ENCODE measurements at regions not wholly inside any gene's neighbourhood (a gene's known extent, or its start where the extent isn't known, plus 50 kb on each side); places are given as distances from the start of the nearest gene placed in this dataset.

DNA sequence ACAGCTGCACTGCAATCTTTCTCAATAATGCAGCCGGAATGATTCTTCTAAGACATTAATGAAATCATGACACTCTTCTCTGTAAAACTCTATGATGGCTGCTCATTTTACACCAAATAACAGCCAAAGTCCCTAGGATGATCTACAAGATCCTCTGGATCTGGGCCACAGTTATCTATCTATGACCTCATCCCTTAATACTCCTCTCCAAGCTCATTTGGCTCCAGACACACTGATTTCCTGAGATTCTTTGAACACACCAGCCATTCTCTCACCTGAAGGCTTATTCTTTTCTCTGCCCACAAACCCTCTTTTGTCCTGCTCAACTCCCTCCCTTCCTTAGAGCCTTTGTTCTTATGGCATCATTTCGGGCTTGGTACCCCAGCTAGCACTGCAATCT is 577.4 kb upstream of the ANKRD30A start:
- Histone ChIP-seq H3K9me3 (replicated peaks in 1 of 2; ENCODE audit: control insufficient read depth in 1 of 2, insufficient read depth in 1 of 2, low read length in 2 of 2) (peaks cover 0 to 6% of the 10 kb centered on the region in 2 donors), H3K79me2 (ENCODE audit: insufficient read depth, low read length) (no peaks in the 10 kb centered on the region), H3K36me3 (replicated peaks in 1 of 2; ENCODE audit: control insufficient read depth in 1 of 2, insufficient read depth in 2 of 2, low read length in 2 of 2) (no peaks in the 10 kb centered on the region), H4K20me1 (ENCODE audit: insufficient read depth, low read length) (no peaks in the 10 kb centered on the region), H3K27me3 (ENCODE audit: control insufficient read depth in 2 of 2, insufficient read depth in 2 of 2, low read length in 2 of 2) (no peaks in the 10 kb centered on the region), H3K4me1 (ENCODE audit: control insufficient read depth in 1 of 2, insufficient read depth in 2 of 2, low read length in 2 of 2) (no peaks in the 10 kb centered on the region), H3K4me3 (replicated peaks in 1 of 3; ENCODE audit: low read depth in 2 of 3, low read length in 3 of 3) (no peak overlapping the region), H3K4me2 (replicated peaks; ENCODE audit: extremely low read depth, low read length, poor library complexity, severe bottlenecking) (no peak overlapping the region), H3K9ac (ENCODE audit: insufficient read depth, low read length, poor library complexity, severe bottlenecking) (no peak overlapping the region), H2AFZ (ENCODE audit: insufficient read depth, low read depth, low read length, poor library complexity, severe bottlenecking) (no peak overlapping the region), H3K27ac (ENCODE audit: low read depth in 1 of 2, low read length in 2 of 2) (no peak overlapping the region)
- no peak for DNase-seq
- intact Hi-C loops (cut with micrococcal nuclease) = no loop called here
- Mint-ChIP-seq H3K4me3 (no peak overlapping the region), H3K36me3 (no peaks in the 10 kb centered on the region), H3K27me3 (ENCODE audit: low read depth in 3 of 3) (peaks cover 0 to 3% (median 2%) of the 10 kb centered on the region in 3 donors), H3K4me1 (no peaks in the 10 kb centered on the region), H3K27ac (no peak overlapping the region), H3K9me3 (peaks cover 5 to 21% (median 10%) of the 10 kb centered on the region in 7 donors)
- TF ChIP-seq CTCF (IDR thresholded peaks at IDR 0.05) = no peak
- 100% methylated on average over 2 of the region's 2 CpGs for WGBS (ENCODE audit: insufficient coverage)

DNA sequence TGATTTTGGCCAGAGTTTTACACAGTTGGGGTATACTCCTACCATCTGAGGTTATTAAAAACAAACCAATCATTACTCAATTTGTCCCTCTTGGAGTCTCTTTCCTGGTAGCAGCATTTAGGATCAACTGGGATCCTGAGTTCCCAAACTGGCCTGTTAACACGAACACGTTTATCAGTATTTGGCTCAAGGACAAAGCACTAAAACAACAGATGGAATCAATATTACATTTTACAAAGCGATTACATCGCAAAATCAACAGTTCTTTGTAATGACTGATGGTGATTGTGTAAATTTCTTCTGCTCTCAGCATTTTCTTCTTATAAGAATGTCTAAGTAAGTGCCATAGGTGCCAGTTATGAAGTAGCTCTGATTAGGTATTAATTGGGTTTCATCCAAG is 582.9 kb upstream of the ANKRD30A start:
- intact Hi-C loops (cut with micrococcal nuclease) = no loop called here
- H3K36me3 ChIP-seq (replicated peaks in 1 of 2; ENCODE audit: control insufficient read depth in 1 of 2, insufficient read depth in 2 of 2, low read length in 2 of 2) = no peaks in the 10 kb centered on the region
- H3K9me3 ChIP-seq (replicated peaks in 1 of 2; ENCODE audit: control insufficient read depth in 1 of 2, insufficient read depth in 1 of 2, low read length in 2 of 2) = peaks cover 0 to 3% of the 10 kb centered on the region in 2 donors
- H3K9ac ChIP-seq (ENCODE audit: insufficient read depth, low read length, poor library complexity, severe bottlenecking) = no peak overlapping the region
- no peak overlapping the region for H3K4me2 ChIP-seq (replicated peaks; ENCODE audit: extremely low read depth, low read length, poor library complexity, severe bottlenecking)
- no peaks in the 10 kb centered on the region for H3K79me2 ChIP-seq (ENCODE audit: insufficient read depth, low read length)
- no peak overlapping the region for H3K27ac Mint-ChIP-seq
- H3K4me3 ChIP-seq (replicated peaks in 1 of 3; ENCODE audit: low read depth in 2 of 3, low read length in 3 of 3) = no peak overlapping the region
- no peaks in the 10 kb centered on the region for H3K4me1 ChIP-seq (ENCODE audit: control insufficient read depth in 1 of 2, insufficient read depth in 2 of 2, low read length in 2 of 2)
- no peak overlapping the region for H3K4me3 Mint-ChIP-seq
- no peaks in the 10 kb centered on the region for H3K27me3 ChIP-seq (ENCODE audit: control insufficient read depth in 2 of 2, insufficient read depth in 2 of 2, low read length in 2 of 2)
- H3K36me3 Mint-ChIP-seq = no peaks in the 10 kb centered on the region
- H4K20me1 ChIP-seq (ENCODE audit: insufficient read depth, low read length) = no peaks in the 10 kb centered on the region
- H3K27me3 Mint-ChIP-seq (ENCODE audit: low read depth in 3 of 3) = peaks cover 0 to 3% (median 0%) of the 10 kb centered on the region in 3 donors
- H3K27ac ChIP-seq (ENCODE audit: low read depth in 1 of 2, low read length in 2 of 2) = no peak overlapping the region
- DNase-seq = no peak
- H2AFZ ChIP-seq (ENCODE audit: insufficient read depth, low read depth, low read length, poor library complexity, severe bottlenecking) = no peak overlapping the region
- no CpG with 5 or more reads among the region's 4 CpGs for WGBS (ENCODE audit: insufficient coverage)
- peaks cover 5 to 14% (median 7%) of the 10 kb centered on the region in 7 donors for H3K9me3 Mint-ChIP-seq
- no peak for TF ChIP-seq CTCF (IDR thresholded peaks at IDR 0.05)
- H3K4me1 Mint-ChIP-seq = no peaks in the 10 kb centered on the region
